ENCODE measurements at regions not wholly inside any gene's neighbourhood (a gene's known extent, or its start where the extent isn't known, plus 50 kb on each side); places are given as distances from the start of the nearest gene placed in this dataset.
"Not testable (repeated sequence)": the region's sequence is repeated elsewhere in the genome, so short reads cannot be mapped to it uniquely, and the experiment has no call there.

GRCh38 chr2:160550048-160550447 lies 56.4 kb upstream of the RBMS1 start:
- DNase-seq, result no peak

- no peak for DNase-seq
Observed at GRCh38 chr2:160551259-160551658, 57.7 kb upstream of the RBMS1 start.

GRCh38 chr2:160555420-160556071 lies 61.9 kb upstream of the RBMS1 start:
- no peak for DNase-seq

GRCh38 chr2:160557903-160558302 lies 64.3 kb upstream of the RBMS1 start:
- no peak for DNase-seq

- no peak for DNase-seq
Observed at GRCh38 chr2:160558531-160558930, 64.9 kb upstream of the RBMS1 start.

- no peak for DNase-seq
Observed at GRCh38 chr2:160561551-160562295, 68.1 kb upstream of the RBMS1 start.

- DNase-seq, result no peak
Observed at GRCh38 chr2:160562730-160563129, 69.1 kb upstream of the RBMS1 start.

- no peak for DNase-seq
Observed at GRCh38 chr2:160564591-160564990, 71.0 kb upstream of the RBMS1 start.

- DNase-seq, result no peak
Observed at GRCh38 chr2:160565099-160565845, 71.7 kb upstream of the RBMS1 start.

GRCh38 chr2:160566717-160567116 lies 73.1 kb upstream of the RBMS1 start:
- DNase-seq, result no peak

- no peak for DNase-seq
Observed at GRCh38 chr2:160568856-160569255, 75.2 kb upstream of the RBMS1 start.

GRCh38 chr2:160570376-160570775 lies 76.8 kb upstream of the RBMS1 start:
- no peak for DNase-seq

GRCh38 chr2:160574468-160575140 lies 81.0 kb upstream of the RBMS1 start:
- DNase-seq, result no peak

GRCh38 chr2:160575368-160575767 lies 81.8 kb upstream of the RBMS1 start:
- no peak for DNase-seq

- no peak for DNase-seq
Observed at GRCh38 chr2:160576054-160576499, 82.5 kb upstream of the RBMS1 start.

GRCh38 chr2:160577081-160577480 lies 83.5 kb upstream of the RBMS1 start:
- DNase-seq, result not testable (repeated sequence)

GRCh38 chr2:160581035-160581434 lies 87.4 kb upstream of the RBMS1 start:
- DNase-seq, result no peak

- no peak for DNase-seq
Observed at GRCh38 chr2:160581448-160581847, 87.8 kb upstream of the RBMS1 start.

GRCh38 chr2:160582081-160582480 lies 88.5 kb upstream of the RBMS1 start:
- DNase-seq, result no peak

GRCh38 chr2:160582490-160583145 lies 89.0 kb upstream of the RBMS1 start:
- no peak for DNase-seq

GRCh38 chr2:160583146-160583535 lies 89.5 kb upstream of the RBMS1 start:
- peak; percentile 51 for DNase-seq

GRCh38 chr2:160583813-160584537 lies 90.4 kb upstream of the RBMS1 start:
- DNase-seq, result no peak
